Panc1 (cell line): ENCODE measurements at regions not wholly inside any gene's neighbourhood (a gene's known extent, or its start where the extent isn't known, plus 50 kb on each side); places are given as distances from the start of the nearest gene placed in this dataset.

ENCODE experiments used
- ATAC-seq: fragments of 200-7000 bp; cut with Tn5 transposase; 2 replicates; pipeline ENCODE4 v1.9.1; 2020; ENCODE audit warnings: mild to moderate bottlenecking, moderate library complexity
- BruUV-seq: library from RNA; stranded (reverse); fragments of 400-500 nt; replicated peaks from 2 replicates; lab custom pipeline; 2021; lab: Mats Ljungman, UMichigan
- CTCF ChIA-PET: fragments of 300-600 bp; sonication (Branson Sonifier 250); formaldehyde crosslinking; loops from one replicate; lab custom pipeline; 2022; ENCODE audit warnings: antibody characterized with exemption; lab: Charles Lee
- POLR2A ChIA-PET: fragments of 300-600 bp; sonication (Branson Sonifier 250); formaldehyde crosslinking; loops from one replicate; lab custom pipeline; 2022; ENCODE audit warnings: antibody characterized with exemption; lab: Charles Lee
- DNase-seq: peaks from one replicate; pipeline ENCODE4 v3.0.0-alpha.2; 2010; ENCODE audit warnings: low read depth, low spot score
- H3K27ac ChIP-seq: 2 replicates; pipeline ENCODE4 v1.5.1; 2011; ENCODE audit warnings: mild to moderate bottlenecking, low read length, inconsistent platforms
- H3K27me3 ChIP-seq: fragments of 200-500 bp; sonication (Bioruptor generic); 2 replicates; pipeline ENCODE4 v1.6.0; 2014; ENCODE audit warnings: low read length, inconsistent platforms; ENCODE audit not compliant: control insufficient read depth, insufficient read depth
- H3K36me3 ChIP-seq: fragments of 200-500 bp; sonication (Bioruptor generic); 2 replicates; pipeline ENCODE4 v1.5.1; 2014; ENCODE audit warnings: inconsistent platforms, mild to moderate bottlenecking, low read length, moderate library complexity; ENCODE audit not compliant: control insufficient read depth, insufficient read depth
- H3K4me1 ChIP-seq: 2 replicates; pipeline ENCODE4 v1.5.1; 2011; ENCODE audit warnings: inconsistent platforms, mild to moderate bottlenecking, low read length, moderate library complexity; ENCODE audit not compliant: control insufficient read depth, insufficient read depth
- H3K4me3 ChIP-seq, 2 experiments: 2 replicates each; pipeline ENCODE4 v1.5.1; 2011 to 2012; ENCODE audit warnings: low read depth in 2 of 2, low read length in 2 of 2, mild to moderate bottlenecking in 2 of 2, inconsistent platforms in 1 of 2, moderate library complexity in 1 of 2
- H3K9me3 ChIP-seq: fragments of 200-500 bp; sonication (Bioruptor generic); 2 replicates; pipeline ENCODE4 v1.5.1; 2014; ENCODE audit warnings: low read depth, mild to moderate bottlenecking, inconsistent platforms, low read length, moderate library complexity; ENCODE audit not compliant: control insufficient read depth, insufficient read depth
- POLR2AphosphoS5 ChIP-seq: IDR thresholded peaks from 2 replicates; pipeline ENCODE4 v1.6.1; 2012; ENCODE audit warnings: mild to moderate bottlenecking, low read depth, low read length, moderate library complexity
- SIN3A ChIP-seq: IDR thresholded peaks from 2 replicates; pipeline ENCODE4 v1.6.1; 2012; ENCODE audit warnings: low read depth, mild to moderate bottlenecking, low read length, moderate library complexity, borderline replicate concordance; ENCODE audit not compliant: insufficient read depth
- TCF7L2 ChIP-seq: IDR thresholded peaks from 2 replicates; pipeline ENCODE4 v1.6.1; 2011; ENCODE audit warnings: mild to moderate bottlenecking, low read depth, low read length, inconsistent platforms
- in situ Hi-C: cut with HindIII; loops from 2 replicates; pipeline ENCODE4 v1.10.0; 2016; ENCODE audit warnings: low sequenced_read_pairs, low pct_unique_long_range_greater_than_20kb
- intact Hi-C: fragments of 100-400 bp; cut with micrococcal nuclease; formaldehyde crosslinking; loops from one replicate; pipeline ENCODE4 v1.10.0; 2022; ENCODE audit not compliant: unreplicated experiment
- TF ChIP-seq, protein P1 (sequence below), 2 experiments: IDR thresholded peaks; 2 replicates each; pipeline ENCODE4 v1.6.1; 2011 to 2012; ENCODE audit warnings: low read depth in 2 of 2, control low read depth in 1 of 2, low read length in 1 of 2, mild to moderate bottlenecking in 1 of 2, moderate library complexity in 1 of 2; ENCODE audit not compliant: insufficient read depth in 1 of 2
- TF ChIP-seq, protein P2 (sequence below): fragments of 450-650 bp; IDR thresholded peaks from 2 replicates; pipeline ENCODE4 v1.5.1; 2017; ENCODE audit warnings: mild to moderate bottlenecking

DNA sequence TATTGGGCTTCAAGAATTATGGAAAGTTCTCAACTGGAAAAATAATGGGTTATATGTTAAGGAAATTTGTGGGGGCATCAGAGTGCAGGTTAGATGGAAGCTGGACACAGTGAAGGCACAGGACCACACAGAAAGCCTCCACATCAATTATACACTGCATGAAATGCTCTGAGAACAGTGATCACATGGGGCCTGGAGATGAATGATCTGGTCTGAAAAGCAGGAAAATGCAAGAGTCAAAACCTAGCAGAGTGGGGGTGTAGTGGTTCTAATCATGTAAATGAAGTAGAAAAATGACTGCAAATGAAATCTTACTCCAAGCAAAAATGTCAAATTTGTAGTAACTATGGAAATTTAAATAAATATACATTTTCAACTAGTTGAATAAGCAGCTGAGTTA, 123.6 kb downstream of the TUSC7 start:
- intact Hi-C loops (no loop called here), in situ Hi-C loops (no loop called here)
- no TSS peak for BruUV-seq
- Histone ChIP-seq H3K4me3 (no peak overlapping the region), H3K9me3 (no peaks in the 10 kb centered on the region), H3K36me3 (no peaks in the 10 kb centered on the region), H3K4me1 (no peaks in the 10 kb centered on the region), H3K27ac (no peak overlapping the region), H3K27me3 (no peaks in the 10 kb centered on the region)
- no peak for DNase-seq
- TF ChIP-seq TCF7L2 (no peak), SIN3A (no peak), POLR2AphosphoS5 (no peak)
- TF ChIP-seq, protein P1, sequence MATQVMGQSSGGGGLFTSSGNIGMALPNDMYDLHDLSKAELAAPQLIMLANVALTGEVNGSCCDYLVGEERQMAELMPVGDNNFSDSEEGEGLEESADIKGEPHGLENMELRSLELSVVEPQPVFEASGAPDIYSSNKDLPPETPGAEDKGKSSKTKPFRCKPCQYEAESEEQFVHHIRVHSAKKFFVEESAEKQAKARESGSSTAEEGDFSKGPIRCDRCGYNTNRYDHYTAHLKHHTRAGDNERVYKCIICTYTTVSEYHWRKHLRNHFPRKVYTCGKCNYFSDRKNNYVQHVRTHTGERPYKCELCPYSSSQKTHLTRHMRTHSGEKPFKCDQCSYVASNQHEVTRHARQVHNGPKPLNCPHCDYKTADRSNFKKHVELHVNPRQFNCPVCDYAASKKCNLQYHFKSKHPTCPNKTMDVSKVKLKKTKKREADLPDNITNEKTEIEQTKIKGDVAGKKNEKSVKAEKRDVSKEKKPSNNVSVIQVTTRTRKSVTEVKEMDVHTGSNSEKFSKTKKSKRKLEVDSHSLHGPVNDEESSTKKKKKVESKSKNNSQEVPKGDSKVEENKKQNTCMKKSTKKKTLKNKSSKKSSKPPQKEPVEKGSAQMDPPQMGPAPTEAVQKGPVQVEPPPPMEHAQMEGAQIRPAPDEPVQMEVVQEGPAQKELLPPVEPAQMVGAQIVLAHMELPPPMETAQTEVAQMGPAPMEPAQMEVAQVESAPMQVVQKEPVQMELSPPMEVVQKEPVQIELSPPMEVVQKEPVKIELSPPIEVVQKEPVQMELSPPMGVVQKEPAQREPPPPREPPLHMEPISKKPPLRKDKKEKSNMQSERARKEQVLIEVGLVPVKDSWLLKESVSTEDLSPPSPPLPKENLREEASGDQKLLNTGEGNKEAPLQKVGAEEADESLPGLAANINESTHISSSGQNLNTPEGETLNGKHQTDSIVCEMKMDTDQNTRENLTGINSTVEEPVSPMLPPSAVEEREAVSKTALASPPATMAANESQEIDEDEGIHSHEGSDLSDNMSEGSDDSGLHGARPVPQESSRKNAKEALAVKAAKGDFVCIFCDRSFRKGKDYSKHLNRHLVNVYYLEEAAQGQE (IDR thresholded peaks at IDR 0.05; ENCODE audit: insufficient read depth in 1 of 2, low read depth in 2 of 2, low read length in 1 of 2) = no peak
- TF ChIP-seq, protein P2, sequence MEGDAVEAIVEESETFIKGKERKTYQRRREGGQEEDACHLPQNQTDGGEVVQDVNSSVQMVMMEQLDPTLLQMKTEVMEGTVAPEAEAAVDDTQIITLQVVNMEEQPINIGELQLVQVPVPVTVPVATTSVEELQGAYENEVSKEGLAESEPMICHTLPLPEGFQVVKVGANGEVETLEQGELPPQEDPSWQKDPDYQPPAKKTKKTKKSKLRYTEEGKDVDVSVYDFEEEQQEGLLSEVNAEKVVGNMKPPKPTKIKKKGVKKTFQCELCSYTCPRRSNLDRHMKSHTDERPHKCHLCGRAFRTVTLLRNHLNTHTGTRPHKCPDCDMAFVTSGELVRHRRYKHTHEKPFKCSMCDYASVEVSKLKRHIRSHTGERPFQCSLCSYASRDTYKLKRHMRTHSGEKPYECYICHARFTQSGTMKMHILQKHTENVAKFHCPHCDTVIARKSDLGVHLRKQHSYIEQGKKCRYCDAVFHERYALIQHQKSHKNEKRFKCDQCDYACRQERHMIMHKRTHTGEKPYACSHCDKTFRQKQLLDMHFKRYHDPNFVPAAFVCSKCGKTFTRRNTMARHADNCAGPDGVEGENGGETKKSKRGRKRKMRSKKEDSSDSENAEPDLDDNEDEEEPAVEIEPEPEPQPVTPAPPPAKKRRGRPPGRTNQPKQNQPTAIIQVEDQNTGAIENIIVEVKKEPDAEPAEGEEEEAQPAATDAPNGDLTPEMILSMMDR = no peak
- POLR2A ChIA-PET = no interaction called here
- CTCF ChIA-PET = no interaction called here
- no peak for ATAC-seq

DNA sequence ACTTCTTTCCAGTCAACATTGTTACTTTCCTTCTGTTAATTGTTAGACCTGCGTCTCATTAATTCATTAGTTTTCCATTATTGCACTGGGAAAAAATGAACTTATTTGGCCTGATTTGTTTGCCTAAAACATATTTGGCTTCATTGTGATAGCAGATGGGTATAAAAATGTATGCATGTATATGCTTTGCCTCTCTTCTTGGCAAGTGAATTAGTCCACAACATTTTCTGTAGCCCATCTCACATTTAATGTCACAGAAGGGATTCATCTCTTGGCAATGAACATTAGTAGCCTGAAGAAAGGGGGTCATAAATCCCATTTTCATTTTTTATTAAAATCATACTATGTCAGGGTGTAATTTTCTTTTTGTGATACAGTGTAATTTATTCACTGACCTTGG, 125.2 kb downstream of the TUSC7 start:
- TF ChIP-seq, protein P2 = no peak
- TF ChIP-seq POLR2AphosphoS5 = no peak
- TF ChIP-seq TCF7L2 = no peak
- TF ChIP-seq, protein P1 (IDR thresholded peaks at IDR 0.05; ENCODE audit: insufficient read depth in 1 of 2, low read depth in 2 of 2, low read length in 1 of 2) = no peak
- TF ChIP-seq SIN3A = no peak
- Histone ChIP-seq H3K4me1 (no peaks in the 10 kb centered on the region), H3K4me3 (no peak overlapping the region), H3K27ac (no peak overlapping the region), H3K27me3 (no peaks in the 10 kb centered on the region), H3K9me3 (no peaks in the 10 kb centered on the region), H3K36me3 (no peaks in the 10 kb centered on the region)
- in situ Hi-C loops = no loop called here
- intact Hi-C loops = no loop called here
- ATAC-seq = no peak
- no TSS peak for BruUV-seq
- POLR2A ChIA-PET = no interaction called here
- no peak for DNase-seq
- CTCF ChIA-PET = no interaction called here
